ENCODE measurements at regions not wholly inside any gene's neighbourhood (a gene's known extent, or its start where the extent isn't known, plus 50 kb on each side); places are given as distances from the start of the nearest gene placed in this dataset.
"Not testable (repeated sequence)": the region's sequence is repeated elsewhere in the genome, so short reads cannot be mapped to it uniquely, and the experiment has no call there.

GRCh38 chr18:4705894-4706293 is 250.8 kb upstream of the DLGAP1 start:
- DNase-seq (ENCODE audit: low read depth): no peak
- TF ChIP-seq, protein P1, sequence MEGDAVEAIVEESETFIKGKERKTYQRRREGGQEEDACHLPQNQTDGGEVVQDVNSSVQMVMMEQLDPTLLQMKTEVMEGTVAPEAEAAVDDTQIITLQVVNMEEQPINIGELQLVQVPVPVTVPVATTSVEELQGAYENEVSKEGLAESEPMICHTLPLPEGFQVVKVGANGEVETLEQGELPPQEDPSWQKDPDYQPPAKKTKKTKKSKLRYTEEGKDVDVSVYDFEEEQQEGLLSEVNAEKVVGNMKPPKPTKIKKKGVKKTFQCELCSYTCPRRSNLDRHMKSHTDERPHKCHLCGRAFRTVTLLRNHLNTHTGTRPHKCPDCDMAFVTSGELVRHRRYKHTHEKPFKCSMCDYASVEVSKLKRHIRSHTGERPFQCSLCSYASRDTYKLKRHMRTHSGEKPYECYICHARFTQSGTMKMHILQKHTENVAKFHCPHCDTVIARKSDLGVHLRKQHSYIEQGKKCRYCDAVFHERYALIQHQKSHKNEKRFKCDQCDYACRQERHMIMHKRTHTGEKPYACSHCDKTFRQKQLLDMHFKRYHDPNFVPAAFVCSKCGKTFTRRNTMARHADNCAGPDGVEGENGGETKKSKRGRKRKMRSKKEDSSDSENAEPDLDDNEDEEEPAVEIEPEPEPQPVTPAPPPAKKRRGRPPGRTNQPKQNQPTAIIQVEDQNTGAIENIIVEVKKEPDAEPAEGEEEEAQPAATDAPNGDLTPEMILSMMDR (conservative IDR thresholded peaks at IDR 0.05; ENCODE audit: low read depth, low read length): no peak
- no peak overlapping the region for H3K4me3 ChIP-seq (ENCODE audit: low read depth, low read length)

DNA sequence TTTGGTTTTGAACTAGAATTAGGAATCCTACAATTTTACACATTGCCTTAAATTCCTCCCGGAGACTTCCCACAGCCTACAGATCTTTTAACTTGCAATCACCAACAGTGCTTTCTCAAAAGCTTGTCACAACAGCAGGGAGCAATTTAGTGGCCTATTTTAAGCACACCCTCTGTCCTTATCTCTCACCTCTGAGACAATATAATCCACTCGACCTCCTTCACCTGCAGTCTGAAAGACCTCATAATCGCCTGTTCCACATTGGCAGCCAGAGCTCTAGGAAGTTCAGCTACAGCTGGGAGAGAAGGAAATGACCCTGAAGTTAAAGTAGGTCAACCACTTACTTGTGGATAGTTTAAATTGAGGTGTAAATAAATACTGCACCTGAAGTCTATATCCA is 249.7 kb upstream of the DLGAP1 start:
- TF ChIP-seq, protein P1 (conservative IDR thresholded peaks at IDR 0.05; ENCODE audit: low read depth, low read length): no peak
- no peak for DNase-seq (ENCODE audit: low read depth)
- no peak overlapping the region for H3K4me3 ChIP-seq (ENCODE audit: low read depth, low read length)

GRCh38 chr18:4691836-4692235 is 236.7 kb upstream of the DLGAP1 start:
- TF ChIP-seq, protein P1 (conservative IDR thresholded peaks at IDR 0.05; ENCODE audit: low read depth, low read length): no peak
- H3K4me3 ChIP-seq (ENCODE audit: low read depth, low read length): no peak overlapping the region
- DNase-seq (ENCODE audit: low read depth): no peak

- DNase-seq (ENCODE audit: low read depth); H3K4me3 ChIP-seq (ENCODE audit: low read depth, low read length): not testable (repeated sequence)
Observed at GRCh38 chr18:4678685-4679084, 223.6 kb upstream of the DLGAP1 start.

DNA sequence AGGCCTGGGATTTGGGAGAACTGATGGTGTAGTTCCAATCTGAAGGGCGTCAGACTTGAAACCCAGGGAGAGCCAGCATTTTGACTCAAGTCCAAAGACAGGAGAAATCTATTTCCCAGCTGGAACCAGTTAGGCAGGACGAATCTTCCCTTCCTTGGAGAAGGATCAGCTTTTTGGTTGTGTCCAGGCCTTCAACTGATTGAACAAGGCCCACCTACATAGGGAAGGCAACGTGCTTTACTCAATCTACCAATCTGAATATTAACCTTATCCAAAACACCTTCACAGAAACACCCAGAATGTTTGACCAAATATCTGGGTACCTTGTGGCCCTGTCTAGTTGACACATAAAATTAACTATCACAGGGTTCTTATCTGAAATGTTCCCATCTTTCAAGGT is 221.9 kb upstream of the DLGAP1 start:
- DNase-seq (ENCODE audit: low read depth): no peak
- H3K4me3 ChIP-seq (ENCODE audit: low read depth, low read length): no peak overlapping the region
- TF ChIP-seq, protein P1 (conservative IDR thresholded peaks at IDR 0.05; ENCODE audit: low read depth, low read length): no peak

GRCh38 chr18:4672162-4672561 is 217.1 kb upstream of the DLGAP1 start:
- no peak for DNase-seq (ENCODE audit: low read depth)
- H3K4me3 ChIP-seq (ENCODE audit: low read depth, low read length): no peak overlapping the region
- TF ChIP-seq, protein P1 (conservative IDR thresholded peaks at IDR 0.05; ENCODE audit: low read depth, low read length): no peak

GRCh38 chr18:4658804-4659203 is 203.7 kb upstream of the DLGAP1 start:
- DNase-seq (ENCODE audit: low read depth): no peak
- TF ChIP-seq, protein P1 (conservative IDR thresholded peaks at IDR 0.05; ENCODE audit: low read depth, low read length): no peak
- H3K4me3 ChIP-seq (ENCODE audit: low read depth, low read length): no peak overlapping the region

DNA sequence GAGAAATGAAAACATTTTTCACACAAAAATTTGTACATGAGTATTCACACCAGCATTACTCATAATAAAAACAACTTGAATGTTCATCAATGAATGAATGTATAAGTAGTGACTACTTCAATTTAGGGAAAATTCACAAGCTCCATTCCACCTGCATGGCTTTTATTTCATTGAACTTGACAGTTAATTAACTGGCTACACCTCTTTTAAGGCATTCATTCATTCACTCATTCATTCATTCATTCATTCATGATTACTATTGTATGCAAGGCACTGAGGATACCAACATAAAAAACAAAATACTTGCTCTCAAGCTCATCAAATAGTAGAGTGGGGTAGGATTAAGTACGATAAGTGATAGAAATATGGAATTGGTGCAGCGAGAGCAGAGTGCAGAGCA is 198.3 kb upstream of the DLGAP1 start:
- no peak for DNase-seq (ENCODE audit: low read depth)
- H3K4me3 ChIP-seq (ENCODE audit: low read depth, low read length): no peak overlapping the region
- TF ChIP-seq, protein P1 (conservative IDR thresholded peaks at IDR 0.05; ENCODE audit: low read depth, low read length): no peak

Measured in choroid plexus epithelial cell (primary cell).